H9 (cell line): ENCODE measurements at regions not wholly inside any gene's neighbourhood (a gene's known extent, or its start where the extent isn't known, plus 50 kb on each side); places are given as distances from the start of the nearest gene placed in this dataset.

ENCODE experiments used
- DNase-seq: peaks from one replicate; pipeline ENCODE4 v3.0.0-alpha.2; 2017
- H2AFZ ChIP-seq: one replicate; pipeline ENCODE4 v1.6.1; 2013; ENCODE audit warnings: mild to moderate bottlenecking, low read length, control low read depth, moderate library complexity
- H2AK5ac ChIP-seq: 2 replicates; pipeline ENCODE4 v1.6.1; 2013; ENCODE audit warnings: low read length, control low read depth, mixed read lengths; ENCODE audit not compliant: insufficient read length
- H2BK120ac ChIP-seq: one replicate; pipeline ENCODE4 v1.6.1; 2013; ENCODE audit warnings: low read depth, mild to moderate bottlenecking, low read length, control low read depth, inconsistent platforms; ENCODE audit not compliant: poor library complexity, severe bottlenecking
- H2BK12ac ChIP-seq: 2 replicates; pipeline ENCODE4 v1.6.1; 2013; ENCODE audit warnings: low read length, control low read depth, mixed read lengths, low read depth; ENCODE audit not compliant: insufficient read length
- H2BK15ac ChIP-seq: 2 replicates; pipeline ENCODE4 v1.6.1; 2013; ENCODE audit warnings: low read depth, low read length, control low read depth
- H2BK20ac ChIP-seq: one replicate; pipeline ENCODE4 v1.6.1; 2013; ENCODE audit warnings: low read depth, mild to moderate bottlenecking, low read length, control low read depth, inconsistent platforms; ENCODE audit not compliant: poor library complexity, severe bottlenecking
- H2BK5ac ChIP-seq: 2 replicates; pipeline ENCODE4 v1.6.1; 2013; ENCODE audit warnings: low read length, control low read depth, mixed read lengths; ENCODE audit not compliant: insufficient read length
- H3K14ac ChIP-seq: 2 replicates; pipeline ENCODE4 v1.6.1; 2013; ENCODE audit warnings: low read length, control low read depth; ENCODE audit not compliant: insufficient read depth
- H3K18ac ChIP-seq: 2 replicates; pipeline ENCODE4 v1.6.1; 2013; ENCODE audit warnings: low read depth, mild to moderate bottlenecking, mixed read lengths, low read length, control low read depth; ENCODE audit not compliant: insufficient read length
- H3K23ac ChIP-seq: 2 replicates; pipeline ENCODE4 v1.6.1; 2013; ENCODE audit warnings: low read length, control low read depth, mixed read lengths, low read depth; ENCODE audit not compliant: insufficient read length
- H3K23me2 ChIP-seq: 2 replicates; pipeline ENCODE4 v1.6.1; 2013; ENCODE audit warnings: low read depth, mild to moderate bottlenecking, mixed read lengths, low read length, control low read depth; ENCODE audit not compliant: insufficient read length, poor library complexity, severe bottlenecking
- H3K27ac ChIP-seq: 2 replicates; pipeline ENCODE4 v1.5.1; 2013; ENCODE audit warnings: low read length, control low read depth, mixed read lengths, low read depth; ENCODE audit not compliant: insufficient read length
- H3K27me3 ChIP-seq: 2 replicates; pipeline ENCODE4 v1.6.1; 2013; ENCODE audit warnings: low read length, control low read depth, inconsistent platforms; ENCODE audit not compliant: insufficient read depth
- H3K4ac ChIP-seq: 2 replicates; pipeline ENCODE4 v1.6.1; 2013; ENCODE audit warnings: low read depth, mild to moderate bottlenecking, control low read depth, inconsistent platforms, low read length, moderate library complexity
- H3K4me1 ChIP-seq: 2 replicates; pipeline ENCODE4 v1.6.1; 2013; ENCODE audit warnings: low read length, control low read depth, inconsistent platforms; ENCODE audit not compliant: insufficient read depth
- H3K4me2 ChIP-seq: 2 replicates; pipeline ENCODE4 v1.6.1; 2013; ENCODE audit warnings: low read length, control low read depth, mixed read lengths; ENCODE audit not compliant: insufficient read length, insufficient read depth
- H3K56ac ChIP-seq: 2 replicates; pipeline ENCODE4 v1.6.1; 2013; ENCODE audit warnings: low read depth, mild to moderate bottlenecking, mixed read lengths, low read length, control low read depth; ENCODE audit not compliant: insufficient read length
- H3K79me1 ChIP-seq: 2 replicates; pipeline ENCODE4 v1.6.1; 2013; ENCODE audit warnings: low read depth, mild to moderate bottlenecking, moderate library complexity, low read length, control low read depth, inconsistent platforms; ENCODE audit not compliant: insufficient read depth, poor library complexity, severe bottlenecking
- H3K79me2 ChIP-seq: 2 replicates; pipeline ENCODE4 v1.6.1; 2013; ENCODE audit warnings: low read length, control low read depth, inconsistent platforms; ENCODE audit not compliant: insufficient read depth
- H3K9ac ChIP-seq: 2 replicates; pipeline ENCODE4 v1.6.1; 2013; ENCODE audit warnings: low read length, control low read depth, mixed read lengths; ENCODE audit not compliant: insufficient read length; ENCODE audit errors: extremely low read depth
- H3K9me3 ChIP-seq: one replicate; pipeline ENCODE4 v1.6.1; 2013; ENCODE audit warnings: low read depth, low read length, inconsistent platforms; ENCODE audit not compliant: control insufficient read depth
- H3T11ph ChIP-seq: one replicate; pipeline ENCODE4 v1.6.1; 2013; ENCODE audit warnings: mild to moderate bottlenecking, low read length, control low read depth, inconsistent platforms
- H4K20me1 ChIP-seq: one replicate; pipeline ENCODE4 v1.6.1; 2013; ENCODE audit not compliant: control insufficient read depth, insufficient read length, insufficient read depth
- H4K5ac ChIP-seq: 2 replicates; pipeline ENCODE4 v1.6.1; 2013; ENCODE audit warnings: low read depth, mild to moderate bottlenecking, mixed read lengths, low read length, control low read depth; ENCODE audit not compliant: insufficient read length
- H4K8ac ChIP-seq: replicated peaks from 2 replicates; pipeline ENCODE4 v1.6.1; 2013; ENCODE audit warnings: low read length, control low read depth, mixed read lengths, low read depth; ENCODE audit not compliant: insufficient read length
- H4K91ac ChIP-seq: 2 replicates; pipeline ENCODE4 v1.6.1; 2013; ENCODE audit warnings: low read depth, mild to moderate bottlenecking, moderate library complexity, mixed read lengths, low read length, control low read depth; ENCODE audit not compliant: insufficient read length
- H3K27ac Mint-ChIP-seq, 3 experiments: 2 replicates in 2 of 3; 3 replicates in 1 of 3; pipeline ENCODE4 v1.8.0; 2020 to 2021; ENCODE audit warnings: mixed read lengths in 3 of 3, mild to moderate bottlenecking in 1 of 3, moderate library complexity in 1 of 3
- H3K27me3 Mint-ChIP-seq: 2 replicates; pipeline ENCODE4 v1.8.0; 2021; ENCODE audit warnings: low read depth, mild to moderate bottlenecking, moderate library complexity, mixed read lengths
- H3K36me3 Mint-ChIP-seq, 3 experiments: 2 replicates in 2 of 3; 3 replicates in 1 of 3; pipeline ENCODE4 v1.8.0; 2020 to 2021; ENCODE audit warnings: low read depth in 3 of 3, mixed read lengths in 3 of 3; ENCODE audit not compliant: insufficient read depth in 1 of 3
- H3K4me1 Mint-ChIP-seq, 2 experiments: 2 replicates each; pipeline ENCODE4 v1.8.0; 2020; ENCODE audit warnings: mixed read lengths in 2 of 2
- H3K4me3 Mint-ChIP-seq, 2 experiments: 2 replicates in 1 of 2; 3 replicates in 1 of 2; pipeline ENCODE4 v1.8.0; 2020 to 2021; ENCODE audit warnings: mild to moderate bottlenecking in 2 of 2, mixed read lengths in 2 of 2, moderate library complexity in 1 of 2
- H3K9me3 Mint-ChIP-seq, 2 experiments: 2 replicates in 1 of 2; 3 replicates in 1 of 2; pipeline ENCODE4 v1.8.0; 2020; ENCODE audit warnings: mild to moderate bottlenecking in 2 of 2, mixed read lengths in 2 of 2, moderate library complexity in 1 of 2
- CTCF ChIP-seq: fragments of 200-600 bp; sonication (generic); conservative IDR thresholded peaks from 3 replicates; pipeline ENCODE4 v1.8.0; 2021; ENCODE audit warnings: antibody characterized with exemption, mild to moderate bottlenecking
- WGBS: extraction: QIAGEN DNeasy Blood & Tissue Kit; methylation state at CpG from one replicate; pipeline ENCODE4 v1.1.7; 2013; ENCODE audit warnings: missing lambda C conversion rate, low lambda C conversion rate, mixed read lengths; ENCODE audit not compliant: insufficient read length; ENCODE audit errors: extremely low coverage; 5-methylcytosine and 5-hydroxymethylcytosine counted together

GRCh38 chr3:154734468-154734867 is 304.5 kb upstream of the GPR149 start:
- H2AFZ ChIP-seq, result no peak overlapping the region
- H3K9me3 Mint-ChIP-seq, result no peaks in the 10 kb centered on the region
- no peak overlapping the region for H2BK20ac ChIP-seq
- no peak overlapping the region for H2AK5ac ChIP-seq
- H2BK120ac ChIP-seq, result no peak overlapping the region
- H2BK15ac ChIP-seq, result no peak overlapping the region
- H3K27ac Mint-ChIP-seq, result no peak overlapping the region
- no peaks in the 10 kb centered on the region for H3K79me2 ChIP-seq
- no peak overlapping the region for H2BK12ac ChIP-seq
- no peak for DNase-seq
- no peaks in the 10 kb centered on the region for H4K20me1 ChIP-seq
- TF ChIP-seq CTCF, result no peak
- H3K9me3 ChIP-seq, result no peaks in the 10 kb centered on the region
- no peak overlapping the region for H3K27ac ChIP-seq
- WGBS, result no CpG with 5 or more reads among the region's 1 CpG
- no peaks in the 10 kb centered on the region for H3K4me1 ChIP-seq
- no peak overlapping the region for H3K4me2 ChIP-seq
- H3K56ac ChIP-seq, result no peak overlapping the region
- no peaks in the 10 kb centered on the region for H3K36me3 Mint-ChIP-seq
- no peak overlapping the region for H3K23ac ChIP-seq
- no peak overlapping the region for H4K8ac ChIP-seq
- H3K4me3 Mint-ChIP-seq, result no peak overlapping the region
- H3K4ac ChIP-seq, result no peak overlapping the region
- H3K18ac ChIP-seq, result no peak overlapping the region
- H3K79me1 ChIP-seq, result no peaks in the 10 kb centered on the region
- H3K23me2 ChIP-seq, result no peaks in the 10 kb centered on the region
- H3K4me1 Mint-ChIP-seq, result no peaks in the 10 kb centered on the region
- H2BK5ac ChIP-seq, result no peak overlapping the region
- no peak overlapping the region for H4K5ac ChIP-seq
- no peak overlapping the region for H3T11ph ChIP-seq
- H3K9ac ChIP-seq, result no peak overlapping the region
- H3K14ac ChIP-seq, result no peak overlapping the region
- no peaks in the 10 kb centered on the region for H3K27me3 ChIP-seq
- H4K91ac ChIP-seq, result no peak overlapping the region
- H3K27me3 Mint-ChIP-seq, result no peaks in the 10 kb centered on the region
